Astrocyte (in vitro differentiated cells and primary cell): ENCODE measurements at regions not wholly inside any gene's neighbourhood (a gene's known extent, or its start where the extent isn't known, plus 50 kb on each side); places are given as distances from the start of the nearest gene placed in this dataset.

Source experiments
- DNase-seq: peaks from one replicate; pipeline ENCODE4 v3.0.0-alpha.2; 2010; ENCODE audit warnings: low read depth
- FAIRE-seq: peaks from 2 replicates; lab custom pipeline; 2011; peaks lifted over from hg19 to GRCh38; lab: Jason Lieb, UNC
- H2AFZ ChIP-seq: 2 replicates; pipeline ENCODE4 v1.6.0; 2012; ENCODE audit warnings: low read depth, low read length, inconsistent platforms
- H3K27ac ChIP-seq: 2 replicates; pipeline ENCODE4 v1.5.1; 2011; ENCODE audit warnings: low read depth, low read length, inconsistent platforms
- H3K27me3 ChIP-seq: 2 replicates; pipeline ENCODE4 v1.6.0; 2011; ENCODE audit warnings: low read length, inconsistent platforms; ENCODE audit not compliant: insufficient read depth
- H3K36me3 ChIP-seq: 2 replicates; pipeline ENCODE4 v1.5.1; 2011; ENCODE audit warnings: low read length, inconsistent platforms; ENCODE audit not compliant: insufficient read depth
- H3K4me1 ChIP-seq: 2 replicates; pipeline ENCODE4 v1.5.1; 2011; ENCODE audit warnings: low read length, inconsistent platforms; ENCODE audit not compliant: insufficient read depth
- H3K4me2 ChIP-seq: 2 replicates; pipeline ENCODE4 v1.6.0; 2012; ENCODE audit warnings: low read length, inconsistent platforms
- H3K4me3 ChIP-seq: 2 replicates; pipeline ENCODE4 v1.5.1; 2011; ENCODE audit warnings: low read depth, mild to moderate bottlenecking, low read length, inconsistent platforms; ENCODE audit not compliant: insufficient read depth
- H3K79me2 ChIP-seq: 2 replicates; pipeline ENCODE4 v1.6.0; 2012; ENCODE audit warnings: mild to moderate bottlenecking, low read length, inconsistent platforms; ENCODE audit not compliant: insufficient read depth
- H3K9ac ChIP-seq: 2 replicates; pipeline ENCODE4 v1.6.0; 2012; ENCODE audit warnings: mild to moderate bottlenecking, low read length, inconsistent platforms
- H3K9me3 ChIP-seq: 2 replicates; pipeline ENCODE4 v1.5.1; 2012; ENCODE audit warnings: low read depth, mild to moderate bottlenecking, low read length, inconsistent platforms; ENCODE audit not compliant: insufficient read depth
- H4K20me1 ChIP-seq: 2 replicates; pipeline ENCODE4 v1.6.0; 2012; ENCODE audit warnings: low read length, inconsistent platforms; ENCODE audit not compliant: insufficient read depth
- H3K27ac Mint-ChIP-seq: one replicate; pipeline ENCODE4 v1.8.0; 2021; ENCODE audit warnings: mild to moderate bottlenecking, mixed read lengths; ENCODE audit not compliant: unreplicated experiment
- H3K27me3 Mint-ChIP-seq: one replicate; pipeline ENCODE4 v1.8.0; 2021; ENCODE audit warnings: low read depth, mixed read lengths; ENCODE audit not compliant: unreplicated experiment
- H3K36me3 Mint-ChIP-seq: one replicate; pipeline ENCODE4 v1.8.0; 2021; ENCODE audit warnings: low read depth, mixed read lengths; ENCODE audit not compliant: unreplicated experiment
- H3K4me1 Mint-ChIP-seq: one replicate; pipeline ENCODE4 v1.8.0; 2021; ENCODE audit warnings: low read depth, mixed read lengths; ENCODE audit not compliant: unreplicated experiment
- H3K4me3 Mint-ChIP-seq: one replicate; pipeline ENCODE4 v1.8.0; 2021; ENCODE audit warnings: mild to moderate bottlenecking, moderate library complexity, mixed read lengths; ENCODE audit not compliant: unreplicated experiment
- H3K9me3 Mint-ChIP-seq: one replicate; pipeline ENCODE4 v1.8.0; 2021; ENCODE audit warnings: mild to moderate bottlenecking, mixed read lengths; ENCODE audit not compliant: unreplicated experiment
- EZH2 ChIP-seq: IDR thresholded peaks from 2 replicates; pipeline ENCODE4 v1.6.1; 2012; ENCODE audit warnings: mild to moderate bottlenecking, low read length, inconsistent platforms; ENCODE audit not compliant: insufficient read depth
- TF ChIP-seq, protein P1 (sequence below): IDR thresholded peaks from 2 replicates; pipeline ENCODE4 v1.5.1; 2011; ENCODE audit warnings: low read depth, mild to moderate bottlenecking, inconsistent platforms, low read length, moderate library complexity; ENCODE audit not compliant: insufficient read depth

DNA sequence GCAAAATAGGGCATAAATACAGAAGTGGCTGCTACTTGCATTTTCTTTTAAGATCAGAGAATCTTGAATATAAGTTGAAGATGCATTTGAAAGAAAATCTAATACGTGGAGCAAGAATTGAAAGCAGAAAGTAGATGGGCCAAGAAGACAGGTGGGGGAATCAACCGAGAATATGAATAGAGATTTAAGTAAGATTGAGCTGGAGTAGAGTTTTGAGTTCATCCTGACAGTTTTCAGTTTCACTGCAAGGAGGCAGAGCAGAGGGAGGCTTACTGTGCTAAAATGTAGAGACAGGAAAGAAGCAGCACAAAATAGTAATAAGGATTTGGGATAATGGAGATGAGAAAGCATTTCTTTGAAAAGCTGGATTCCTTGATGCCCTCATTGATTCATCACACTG lies 214.5 kb downstream of the GJA1 start:
- Histone ChIP-seq H3K27me3 (no peaks in the 10 kb centered on the region), H2AFZ (no peak overlapping the region), H3K9me3 (no peaks in the 10 kb centered on the region), H4K20me1 (no peaks in the 10 kb centered on the region), H3K4me3 (no peak overlapping the region), H3K4me1 (peaks cover 20% of the 10 kb centered on the region), H3K9ac (no peak overlapping the region), H3K27ac (no peak overlapping the region), H3K79me2 (no peaks in the 10 kb centered on the region), H3K36me3 (no peaks in the 10 kb centered on the region), H3K4me2 (no peak overlapping the region)
- Mint-ChIP-seq H3K27ac (no peak overlapping the region), H3K4me1 (peaks cover 44% of the 10 kb centered on the region), H3K27me3 (no peaks in the 10 kb centered on the region), H3K9me3 (no peaks in the 10 kb centered on the region), H3K36me3 (no peaks in the 10 kb centered on the region), H3K4me3 (no peak overlapping the region)
- no peak for DNase-seq
- peak; percentile 20 for FAIRE-seq
- TF ChIP-seq, protein P1, sequence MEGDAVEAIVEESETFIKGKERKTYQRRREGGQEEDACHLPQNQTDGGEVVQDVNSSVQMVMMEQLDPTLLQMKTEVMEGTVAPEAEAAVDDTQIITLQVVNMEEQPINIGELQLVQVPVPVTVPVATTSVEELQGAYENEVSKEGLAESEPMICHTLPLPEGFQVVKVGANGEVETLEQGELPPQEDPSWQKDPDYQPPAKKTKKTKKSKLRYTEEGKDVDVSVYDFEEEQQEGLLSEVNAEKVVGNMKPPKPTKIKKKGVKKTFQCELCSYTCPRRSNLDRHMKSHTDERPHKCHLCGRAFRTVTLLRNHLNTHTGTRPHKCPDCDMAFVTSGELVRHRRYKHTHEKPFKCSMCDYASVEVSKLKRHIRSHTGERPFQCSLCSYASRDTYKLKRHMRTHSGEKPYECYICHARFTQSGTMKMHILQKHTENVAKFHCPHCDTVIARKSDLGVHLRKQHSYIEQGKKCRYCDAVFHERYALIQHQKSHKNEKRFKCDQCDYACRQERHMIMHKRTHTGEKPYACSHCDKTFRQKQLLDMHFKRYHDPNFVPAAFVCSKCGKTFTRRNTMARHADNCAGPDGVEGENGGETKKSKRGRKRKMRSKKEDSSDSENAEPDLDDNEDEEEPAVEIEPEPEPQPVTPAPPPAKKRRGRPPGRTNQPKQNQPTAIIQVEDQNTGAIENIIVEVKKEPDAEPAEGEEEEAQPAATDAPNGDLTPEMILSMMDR, result no peak
- TF ChIP-seq EZH2, result no peak

DNA sequence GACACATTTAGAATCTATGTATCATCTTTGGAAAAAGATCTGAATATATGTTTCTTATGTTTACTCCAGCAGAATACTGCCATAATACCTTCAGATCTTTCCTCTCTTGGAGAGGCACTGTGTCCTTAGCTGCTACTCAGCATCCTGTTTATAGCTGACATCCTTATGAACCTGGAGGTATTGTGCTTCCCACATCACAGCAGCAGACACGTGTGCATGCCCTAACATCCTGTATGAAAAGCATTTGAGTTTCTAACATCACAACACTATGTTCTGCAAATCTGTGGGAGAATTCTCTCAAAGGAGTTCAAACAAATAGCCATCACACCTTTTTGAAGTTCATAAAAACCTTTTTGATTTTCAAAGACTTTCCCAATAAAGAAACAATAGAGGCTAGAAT lies 216.0 kb downstream of the GJA1 start:
- Histone ChIP-seq H4K20me1 (no peaks in the 10 kb centered on the region), H2AFZ (no peak overlapping the region), H3K79me2 (no peaks in the 10 kb centered on the region), H3K4me2 (peak overlapping the region; percentile 1), H3K4me1 (peaks cover 20% of the 10 kb centered on the region), H3K9ac (no peak overlapping the region), H3K4me3 (no peak overlapping the region), H3K27me3 (no peaks in the 10 kb centered on the region), H3K36me3 (no peaks in the 10 kb centered on the region), H3K9me3 (no peaks in the 10 kb centered on the region), H3K27ac (no peak overlapping the region)
- H3K27ac Mint-ChIP-seq, result no peak overlapping the region
- no peaks in the 10 kb centered on the region for H3K27me3 Mint-ChIP-seq
- peaks cover 34% of the 10 kb centered on the region for H3K4me1 Mint-ChIP-seq
- H3K36me3 Mint-ChIP-seq, result no peaks in the 10 kb centered on the region
- no peaks in the 10 kb centered on the region for H3K9me3 Mint-ChIP-seq
- TF ChIP-seq EZH2, result no peak
- TF ChIP-seq, protein P1, result no peak
- FAIRE-seq, result peak; percentile 47
- peak; percentile 20 for DNase-seq
- H3K4me3 Mint-ChIP-seq, result no peak overlapping the region

DNA sequence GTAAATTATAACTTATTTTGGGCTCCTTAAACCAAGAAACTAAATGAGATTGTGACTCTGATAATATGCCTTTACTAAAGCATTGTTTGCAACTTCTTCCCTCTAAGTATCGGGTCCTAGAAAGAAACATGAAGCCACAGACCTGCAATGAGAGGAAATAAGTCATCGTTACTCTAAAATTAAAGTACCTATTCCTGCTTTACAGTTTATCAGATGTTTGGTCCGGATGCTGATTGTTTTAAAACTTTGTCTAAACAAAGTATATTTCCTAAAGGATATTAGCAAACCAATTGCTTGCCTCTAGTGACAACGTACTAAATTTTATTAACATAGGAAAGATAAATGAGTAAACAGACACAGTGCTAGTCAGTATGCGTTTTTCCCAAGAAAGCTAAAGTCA lies 216.8 kb downstream of the GJA1 start:
- Histone ChIP-seq H3K4me2 (peak overlapping the region; percentile 32), H3K9ac (no peak overlapping the region), H3K36me3 (no peaks in the 10 kb centered on the region), H3K9me3 (no peaks in the 10 kb centered on the region), H2AFZ (no peak overlapping the region), H4K20me1 (no peaks in the 10 kb centered on the region), H3K79me2 (no peaks in the 10 kb centered on the region), H3K27ac (no peak overlapping the region), H3K27me3 (no peaks in the 10 kb centered on the region), H3K4me1 (peaks cover 19% of the 10 kb centered on the region), H3K4me3 (no peak overlapping the region)
- Mint-ChIP-seq H3K4me1 (peaks cover 34% of the 10 kb centered on the region), H3K27ac (no peak overlapping the region), H3K4me3 (no peak overlapping the region), H3K27me3 (no peaks in the 10 kb centered on the region), H3K36me3 (no peaks in the 10 kb centered on the region), H3K9me3 (no peaks in the 10 kb centered on the region)
- TF ChIP-seq, protein P1, result no peak
- no peak for TF ChIP-seq EZH2
- DNase-seq (no peak), FAIRE-seq (no peak)
